ENCODE measurements at regions not wholly inside any gene's neighbourhood (a gene's known extent, or its start where the extent isn't known, plus 50 kb on each side); places are given as distances from the start of the nearest gene placed in this dataset.

DNA sequence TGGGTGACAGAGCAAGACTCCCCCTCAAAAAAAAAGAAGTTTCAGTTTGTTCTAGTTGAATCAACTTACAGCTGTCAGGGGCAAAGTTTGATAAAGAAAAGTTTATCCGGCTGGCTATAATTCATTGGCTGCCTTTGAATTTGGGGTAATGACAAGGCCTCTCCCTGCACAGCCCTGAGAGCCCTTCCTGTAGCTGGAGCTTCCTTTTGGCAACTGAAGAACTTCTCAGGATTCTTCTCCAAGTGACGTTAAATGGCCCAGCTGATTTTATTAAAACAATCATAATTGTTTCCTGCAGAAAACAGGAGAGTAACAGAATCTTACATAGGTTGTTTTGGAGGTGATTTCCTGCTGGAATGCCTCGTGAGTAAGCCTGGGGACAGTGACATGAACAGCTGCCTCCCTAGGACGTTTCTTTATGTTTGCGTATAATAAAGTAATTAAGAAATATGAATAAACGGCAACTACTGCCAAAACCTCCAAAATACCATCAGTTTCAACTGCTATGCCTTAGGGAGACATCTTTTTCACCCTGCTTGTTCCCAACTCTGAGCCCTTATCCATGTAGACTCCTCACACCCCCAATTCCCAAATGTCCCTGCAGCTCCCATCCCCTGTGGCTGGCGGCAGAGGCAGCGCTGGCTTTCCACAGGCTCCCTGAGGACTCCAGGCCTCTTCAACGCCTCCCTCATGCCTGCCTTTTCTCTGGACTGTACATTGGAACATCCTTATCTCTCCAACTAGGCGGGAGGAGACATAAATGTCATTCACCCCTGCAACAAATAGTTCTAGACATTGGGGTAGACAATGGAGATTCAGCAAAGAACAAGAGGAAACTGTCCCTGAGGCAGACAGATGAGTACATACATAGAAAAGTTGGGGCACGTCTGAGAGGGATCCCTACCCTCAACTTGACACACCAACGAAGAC is 59.2 kb upstream of the FZD7 start:
- Mint-ChIP-seq H3K36me3 (ENCODE audit: low read depth) (no peaks in the 10 kb centered on the region), H3K4me1 (peaks cover 4% of the 10 kb centered on the region)

DNA sequence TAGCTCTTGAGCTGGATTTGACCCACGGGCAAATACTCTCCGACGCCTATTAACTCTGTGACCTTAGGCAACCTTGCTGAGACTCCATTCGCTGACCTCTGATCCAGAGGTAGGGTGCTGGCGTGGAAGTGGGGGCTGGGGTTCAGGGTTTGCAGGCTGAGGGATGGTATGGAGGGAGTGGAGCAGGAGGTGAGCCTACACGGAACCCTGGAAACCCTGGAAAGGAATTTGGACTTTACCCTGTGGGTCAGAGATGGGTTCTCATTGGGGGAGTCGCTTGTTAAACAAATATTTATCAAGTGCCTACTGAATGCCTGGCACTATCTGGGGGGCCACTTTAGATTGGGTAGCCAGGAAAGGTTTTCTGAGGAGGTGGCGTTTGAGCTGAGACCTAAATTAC is 58.2 kb upstream of the FZD7 start:
- Mint-ChIP-seq H3K4me1 (no peaks in the 10 kb centered on the region), H3K36me3 (ENCODE audit: low read depth) (no peaks in the 10 kb centered on the region), H3K9me3 (no peaks in the 10 kb centered on the region), H3K4me3 (no peak overlapping the region), H3K27me3 (peaks cover 12% of the 10 kb centered on the region), H3K27ac (no peak overlapping the region)
- ATAC-seq (replicated peaks): no peak

More for the DNA sequence above, 59.2 kb upstream of the FZD7 start:
- H3K4me3 Mint-ChIP-seq: no peak overlapping the region
- H3K9me3 Mint-ChIP-seq: no peaks in the 10 kb centered on the region
- ATAC-seq (replicated peaks): no peak
- no peak overlapping the region for H3K27ac Mint-ChIP-seq
- peaks cover 12% of the 10 kb centered on the region for H3K27me3 Mint-ChIP-seq

DNA sequence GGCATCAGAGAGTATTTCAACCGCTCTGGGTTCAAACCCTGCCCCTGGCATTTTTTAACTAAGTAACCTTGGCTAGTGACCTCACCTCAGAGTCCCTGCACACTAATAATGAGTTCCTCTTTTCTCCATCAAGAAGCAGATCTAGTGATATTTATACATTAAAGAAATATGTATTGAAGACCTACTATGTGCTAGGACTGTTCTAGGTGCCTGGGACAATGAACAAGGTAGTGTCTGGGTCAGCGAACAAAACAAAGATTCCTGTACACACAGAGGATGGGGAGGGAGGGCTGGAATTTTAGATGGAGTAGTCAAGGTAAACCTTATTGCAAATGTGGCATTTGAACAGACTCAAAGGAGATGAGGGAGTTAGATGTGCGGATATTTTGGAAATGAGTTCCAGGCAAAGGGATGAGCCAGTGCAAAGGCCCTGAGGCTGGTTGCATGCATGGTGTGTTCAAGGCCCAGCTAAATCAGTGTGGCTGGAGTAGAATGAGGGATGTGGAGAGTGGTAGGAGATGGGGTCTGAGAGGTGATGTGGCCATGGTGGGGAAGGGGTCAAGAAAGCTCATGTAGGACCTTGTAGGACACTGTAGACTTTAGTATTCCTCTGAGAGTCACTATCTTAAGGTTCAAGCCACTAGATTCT is 57.6 kb upstream of the FZD7 start:
- no peak for ATAC-seq (replicated peaks)
- Mint-ChIP-seq H3K36me3 (ENCODE audit: low read depth) (no peaks in the 10 kb centered on the region), H3K9me3 (no peaks in the 10 kb centered on the region), H3K4me3 (no peak overlapping the region), H3K4me1 (no peaks in the 10 kb centered on the region), H3K27me3 (peaks cover 12% of the 10 kb centered on the region), H3K27ac (no peak overlapping the region)

DNA sequence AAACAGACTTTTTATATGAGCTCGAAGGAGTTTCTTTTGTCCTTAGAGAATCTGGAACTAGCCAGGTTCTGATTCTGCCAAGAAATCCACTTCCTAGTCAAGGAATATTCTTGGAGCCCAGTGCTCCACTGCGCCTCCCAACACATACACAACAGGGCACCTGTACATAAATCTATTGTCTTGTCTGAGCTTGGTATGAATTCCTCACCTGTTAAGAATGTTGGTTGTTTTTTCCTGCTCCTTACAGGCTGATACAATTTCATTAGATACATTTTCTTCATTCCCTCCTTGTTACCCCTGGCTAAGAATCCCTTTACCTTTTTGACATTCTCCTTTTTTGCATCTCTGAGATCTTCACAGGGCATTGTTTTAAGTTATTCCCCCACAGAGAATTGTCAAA is 56.0 kb upstream of the FZD7 start:
- H3K27me3 Mint-ChIP-seq: peaks cover 12% of the 10 kb centered on the region
- no peak overlapping the region for H3K27ac Mint-ChIP-seq
- no peaks in the 10 kb centered on the region for H3K9me3 Mint-ChIP-seq
- H3K4me3 Mint-ChIP-seq: no peak overlapping the region
- H3K36me3 Mint-ChIP-seq (ENCODE audit: low read depth): no peaks in the 10 kb centered on the region
- no peaks in the 10 kb centered on the region for H3K4me1 Mint-ChIP-seq
- ATAC-seq (replicated peaks): no peak

DNA sequence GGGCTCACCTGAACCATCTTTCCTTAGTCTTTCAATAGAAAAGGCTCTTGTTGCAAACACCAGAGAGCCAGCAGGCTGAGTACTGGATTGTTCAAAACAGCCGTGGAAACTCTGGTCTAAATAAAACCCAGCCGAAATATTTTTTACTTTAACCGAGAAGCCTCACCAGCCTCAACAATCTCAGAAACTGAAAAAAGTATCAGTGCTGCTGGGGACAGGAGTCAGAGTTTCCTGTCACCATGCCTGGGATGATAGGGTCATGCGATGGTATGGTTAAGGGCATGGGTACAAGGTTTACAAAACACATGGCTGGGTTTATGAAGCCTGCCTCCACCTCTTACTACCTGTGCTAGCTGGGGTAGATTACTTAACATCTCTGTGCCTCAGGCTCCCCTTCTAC is 55.3 kb upstream of the FZD7 start:
- H3K9me3 Mint-ChIP-seq: no peaks in the 10 kb centered on the region
- ATAC-seq (replicated peaks): no peak
- H3K4me1 Mint-ChIP-seq: no peaks in the 10 kb centered on the region
- peaks cover 12% of the 10 kb centered on the region for H3K27me3 Mint-ChIP-seq
- no peaks in the 10 kb centered on the region for H3K36me3 Mint-ChIP-seq (ENCODE audit: low read depth)
- H3K27ac Mint-ChIP-seq: no peak overlapping the region
- no peak overlapping the region for H3K4me3 Mint-ChIP-seq

DNA sequence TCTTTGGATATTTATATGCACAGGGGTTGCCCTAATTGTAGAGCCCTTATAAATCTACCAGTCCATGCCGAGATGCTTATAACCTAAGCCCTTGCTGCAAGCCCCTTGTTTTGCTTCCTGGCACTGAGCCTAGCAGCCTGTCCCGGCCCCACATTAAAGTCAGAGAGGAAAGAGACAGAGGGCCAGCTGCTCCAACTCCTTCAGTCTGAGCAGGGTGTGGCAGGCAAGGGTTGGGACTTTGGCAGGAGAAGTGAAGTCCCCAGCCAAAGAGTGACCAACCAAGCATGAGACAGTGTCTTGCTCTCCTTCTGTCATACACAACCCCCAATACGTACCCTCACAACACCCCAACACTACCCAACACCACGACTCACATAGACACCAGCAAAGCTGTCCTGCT is 54.7 kb upstream of the FZD7 start:
- Mint-ChIP-seq H3K27me3 (peaks cover 12% of the 10 kb centered on the region), H3K9me3 (no peaks in the 10 kb centered on the region), H3K4me1 (no peaks in the 10 kb centered on the region), H3K4me3 (no peak overlapping the region), H3K36me3 (ENCODE audit: low read depth) (no peaks in the 10 kb centered on the region), H3K27ac (no peak overlapping the region)
- no peak for ATAC-seq (replicated peaks)

DNA sequence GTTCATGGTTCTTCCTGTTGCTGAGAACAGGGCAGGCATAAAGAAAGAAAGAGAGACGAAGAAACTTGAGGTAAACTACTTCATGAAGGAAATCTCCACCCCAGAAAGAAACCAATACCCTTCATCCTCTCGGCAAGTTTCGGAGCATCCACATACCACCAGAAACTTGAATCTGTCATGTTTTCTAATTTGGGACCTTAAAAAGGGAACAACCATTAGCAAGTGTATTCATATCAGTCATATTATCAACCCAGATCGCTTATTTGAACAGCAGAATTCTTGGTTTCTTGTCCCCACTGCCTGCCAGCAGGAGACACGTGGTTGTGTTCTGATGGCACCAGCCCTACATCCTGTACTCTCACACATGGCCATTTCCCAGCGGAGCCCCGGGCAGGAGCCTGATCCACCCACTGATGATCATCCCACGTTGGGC is 53.2 kb upstream of the FZD7 start:
- Mint-ChIP-seq H3K36me3 (ENCODE audit: low read depth) (no peaks in the 10 kb centered on the region), H3K27me3 (peaks cover 12% of the 10 kb centered on the region), H3K4me3 (no peak overlapping the region)

DNA sequence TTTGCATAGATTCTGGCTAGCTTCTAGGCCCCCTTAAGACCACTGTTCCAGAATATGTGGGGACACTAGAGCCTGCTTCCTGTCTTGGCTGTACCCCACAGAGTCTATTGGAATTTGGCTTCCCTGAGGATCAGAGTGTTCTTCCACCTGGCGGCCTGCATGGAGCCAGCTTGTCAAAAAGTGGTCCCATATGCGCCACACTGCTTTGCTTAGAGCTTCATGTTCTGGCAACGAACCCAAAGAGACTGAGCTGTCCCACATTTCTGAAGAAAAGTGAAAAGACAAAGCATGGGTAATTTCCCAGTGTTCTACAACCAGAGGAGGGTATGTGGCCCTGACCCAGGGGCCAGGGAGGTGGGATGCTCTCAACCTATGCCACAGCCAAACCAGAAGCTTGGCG is 52.7 kb upstream of the FZD7 start:
- peaks cover 12% of the 10 kb centered on the region for H3K27me3 Mint-ChIP-seq
- H3K4me1 Mint-ChIP-seq: no peaks in the 10 kb centered on the region
- H3K4me3 Mint-ChIP-seq: no peak overlapping the region
- no peaks in the 10 kb centered on the region for H3K36me3 Mint-ChIP-seq (ENCODE audit: low read depth)
- H3K27ac Mint-ChIP-seq: no peak overlapping the region
- ATAC-seq (replicated peaks): no peak
- no peaks in the 10 kb centered on the region for H3K9me3 Mint-ChIP-seq

More for the DNA sequence above, 53.2 kb upstream of the FZD7 start:
- no peak for ATAC-seq (replicated peaks)
- H3K4me1 Mint-ChIP-seq: no peaks in the 10 kb centered on the region
- no peaks in the 10 kb centered on the region for H3K9me3 Mint-ChIP-seq
- no peak overlapping the region for H3K27ac Mint-ChIP-seq

DNA sequence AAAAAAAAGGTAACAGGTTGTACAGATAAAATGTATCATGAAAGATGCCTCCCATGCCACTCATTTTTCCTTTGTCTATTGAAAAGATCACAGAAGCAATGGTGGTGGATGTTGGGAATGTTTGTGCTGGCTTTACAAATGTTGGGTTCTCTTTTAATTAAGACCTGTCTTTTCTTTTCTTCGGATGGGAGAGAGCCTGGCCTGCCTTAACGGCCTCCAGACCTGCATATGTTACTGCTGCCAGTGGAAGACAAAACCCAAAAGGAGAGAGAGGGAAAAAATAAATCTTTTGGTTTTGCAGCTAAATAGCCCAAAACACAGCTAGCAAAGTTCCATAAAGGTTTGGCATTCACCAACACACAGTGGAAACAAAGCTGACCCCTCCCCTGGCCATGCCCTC is 50.5 kb upstream of the FZD7 start:
- Mint-ChIP-seq H3K27me3 (peaks cover 7% of the 10 kb centered on the region), H3K9me3 (no peaks in the 10 kb centered on the region), H3K36me3 (ENCODE audit: low read depth) (no peaks in the 10 kb centered on the region), H3K27ac (no peak overlapping the region), H3K4me1 (no peaks in the 10 kb centered on the region), H3K4me3 (no peak overlapping the region)
- no peak for ATAC-seq (replicated peaks)

DNA sequence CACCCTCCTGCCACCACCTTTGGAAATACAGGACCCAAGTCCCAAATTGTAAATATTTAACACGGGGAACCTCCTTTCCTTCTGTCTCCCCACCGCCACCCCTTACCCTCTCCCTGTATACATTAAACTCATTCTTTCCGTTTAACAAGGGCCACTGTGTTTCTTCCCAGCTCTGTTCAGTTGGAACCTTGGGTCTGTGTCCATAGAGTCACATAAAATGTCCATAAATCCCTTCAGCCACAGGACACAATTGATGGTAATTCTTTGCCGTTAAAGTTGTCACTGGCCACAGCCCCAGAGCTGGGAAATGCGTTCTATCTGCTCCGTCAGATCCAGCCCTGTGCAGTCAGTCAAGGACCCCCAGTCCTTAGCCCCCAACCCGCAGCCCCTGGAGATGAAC is 49.9 kb upstream of the FZD7 start:
- H3K4me3 Mint-ChIP-seq: no peak overlapping the region
- ATAC-seq (replicated peaks): no peak
- H3K36me3 Mint-ChIP-seq (ENCODE audit: low read depth): no peaks in the 10 kb centered on the region
- H3K9me3 Mint-ChIP-seq: no peaks in the 10 kb centered on the region
- H3K27ac Mint-ChIP-seq: no peak overlapping the region
- no peaks in the 10 kb centered on the region for H3K4me1 Mint-ChIP-seq
- H3K27me3 Mint-ChIP-seq: peaks cover 7% of the 10 kb centered on the region
